Neural cell (in vitro differentiated cells): ENCODE measurements at regions not wholly inside any gene's neighbourhood (a gene's known extent, or its start where the extent isn't known, plus 50 kb on each side); places are given as distances from the start of the nearest gene placed in this dataset.

ENCODE experiments used
- H2AFZ ChIP-seq: fragments of 200-600, 300-800 bp; sonication (generic), shearing (Covaris generic); 2 replicates; pipeline ENCODE4 v1.6.0; 2014; ENCODE audit warnings: low read depth, mild to moderate bottlenecking, antibody characterized with exemption, low read length, moderate library complexity
- H3F3A ChIP-seq: fragments of 200-600 bp; shearing (Covaris generic); 2 replicates; pipeline ENCODE4 v1.6.1; 2016; ENCODE audit warnings: mild to moderate bottlenecking, moderate library complexity, mixed read lengths, antibody characterized with exemption, low read length; ENCODE audit not compliant: insufficient read depth, poor library complexity, severe bottlenecking
- H3K27ac ChIP-seq: fragments of 200-600, 300-800 bp; sonication (generic), shearing (Covaris generic); 2 replicates; pipeline ENCODE4 v1.5.1; 2014; ENCODE audit warnings: mild to moderate bottlenecking, low read length, moderate library complexity
- H3K27me3 ChIP-seq: fragments of 300-800, 200-600 bp; sonication (generic), shearing (Covaris generic); 2 replicates; pipeline ENCODE4 v1.6.0; 2014; ENCODE audit warnings: mild to moderate bottlenecking, low read depth, low read length, moderate library complexity; ENCODE audit not compliant: insufficient read depth
- H3K36me3 ChIP-seq: fragments of 300-800, 200-600 bp; sonication (generic), shearing (Covaris generic); 2 replicates; pipeline ENCODE4 v1.5.1; 2014; ENCODE audit warnings: mild to moderate bottlenecking, antibody characterized with exemption, low read length, moderate library complexity; ENCODE audit not compliant: insufficient read depth
- H3K4me2 ChIP-seq: fragments of 300-800, 200-600 bp; sonication (generic), shearing (Covaris generic); 2 replicates; pipeline ENCODE4 v1.6.0; 2014; ENCODE audit warnings: mild to moderate bottlenecking, low read length
- H3K4me3 ChIP-seq: fragments of 300-800, 200-600 bp; sonication (generic), shearing (Covaris generic); 2 replicates; pipeline ENCODE4 v1.5.1; 2014; ENCODE audit warnings: mild to moderate bottlenecking, low read length, moderate library complexity
- H3K79me2 ChIP-seq: fragments of 200-600 bp; shearing (Covaris generic); replicated peaks from 2 replicates; pipeline ENCODE4 v1.6.0; 2014; ENCODE audit warnings: mild to moderate bottlenecking, low read length, moderate library complexity; ENCODE audit not compliant: insufficient read depth
- H3K9ac ChIP-seq: fragments of 300-800, 200-600 bp; sonication (generic), shearing (Covaris generic); 2 replicates; pipeline ENCODE4 v1.6.1; 2016; ENCODE audit warnings: mild to moderate bottlenecking, low read length, mixed read lengths
- H3K9me2 ChIP-seq: fragments of 200-600 bp; shearing (Covaris generic); 2 replicates; pipeline ENCODE4 v1.6.1; 2016; ENCODE audit warnings: mild to moderate bottlenecking, low read length, mixed read lengths; ENCODE audit not compliant: insufficient read depth
- H3K9me3 ChIP-seq: fragments of 200-600, 300-800 bp; sonication (generic), shearing (Covaris generic); 2 replicates; pipeline ENCODE4 v1.6.1; 2016; ENCODE audit warnings: mild to moderate bottlenecking, mixed run types, low read length, moderate library complexity, mixed read lengths
- H4K20me1 ChIP-seq: fragments of 200-600 bp; shearing (Covaris generic); 2 replicates; pipeline ENCODE4 v1.6.1; 2016; ENCODE audit warnings: mild to moderate bottlenecking, mixed run types; ENCODE audit not compliant: insufficient read depth
- EP300 ChIP-seq: fragments of 450-650 bp; conservative IDR thresholded peaks from 2 replicates; pipeline ENCODE4 v1.6.1; 2014; ENCODE audit warnings: antibody characterized with exemption, mild to moderate bottlenecking, moderate library complexity; ENCODE audit not compliant: poor library complexity, severe bottlenecking
- EZH2 ChIP-seq: fragments of 200-600, 300-800 bp; shearing (Covaris generic), sonication (generic); IDR thresholded peaks from 2 replicates; pipeline ENCODE4 v1.6.1; 2014; ENCODE audit warnings: antibody characterized with exemption, low read length, borderline replicate concordance, mild to moderate bottlenecking; ENCODE audit not compliant: insufficient read depth, poor library complexity, severe bottlenecking
- MXI1 ChIP-seq: fragments of 450-650 bp; conservative IDR thresholded peaks from 2 replicates; pipeline ENCODE4 v1.6.1; 2014; ENCODE audit warnings: antibody characterized with exemption, mild to moderate bottlenecking; ENCODE audit not compliant: poor library complexity, severe bottlenecking
- POLR2AphosphoS5 ChIP-seq: IDR thresholded peaks from 2 replicates; pipeline ENCODE4 v1.6.1; 2012
- RAD21 ChIP-seq: fragments of 450-650 bp; conservative IDR thresholded peaks from 2 replicates; pipeline ENCODE4 v1.6.1; 2014; ENCODE audit warnings: antibody characterized with exemption, mild to moderate bottlenecking, moderate library complexity
- REST ChIP-seq: IDR thresholded peaks from 2 replicates; pipeline ENCODE4 v1.6.1; 2012; ENCODE audit warnings: borderline replicate concordance
- SMC3 ChIP-seq: fragments of 450-650 bp; conservative IDR thresholded peaks from 2 replicates; pipeline ENCODE4 v1.6.1; 2014; ENCODE audit warnings: antibody characterized with exemption, mild to moderate bottlenecking, moderate library complexity; ENCODE audit not compliant: poor library complexity
- TAF1 ChIP-seq: IDR thresholded peaks from 2 replicates; pipeline ENCODE4 v1.6.1; 2012; ENCODE audit warnings: low read depth
- TF ChIP-seq, protein P1 (sequence below): fragments of 450-650 bp; IDR thresholded peaks from 2 replicates; pipeline ENCODE4 v1.5.1; 2014; ENCODE audit warnings: antibody characterized with exemption, mild to moderate bottlenecking, moderate library complexity; ENCODE audit not compliant: poor library complexity, severe bottlenecking

- no peaks in the 10 kb centered on the region for H3K9me2 ChIP-seq
- no peak overlapping the region for H3K27ac ChIP-seq
- H3K9ac ChIP-seq = no peak overlapping the region
- H2AFZ ChIP-seq = no peak overlapping the region
- no peaks in the 10 kb centered on the region for H3K36me3 ChIP-seq
- no peaks in the 10 kb centered on the region for H3K9me3 ChIP-seq
- no peaks in the 10 kb centered on the region for H4K20me1 ChIP-seq
- H3K4me3 ChIP-seq = no peak overlapping the region
- H3K27me3 ChIP-seq = no peaks in the 10 kb centered on the region
- no peaks in the 10 kb centered on the region for H3K79me2 ChIP-seq
- no peak overlapping the region for H3K4me2 ChIP-seq
- H3F3A ChIP-seq = no peaks in the 10 kb centered on the region
- TF ChIP-seq TAF1 (no peak), RAD21 (no peak), REST (no peak), EZH2 (no peak)
Measured at GRCh38 chr12:68465227-68465626, 133.1 kb upstream of the MDM1 start.

DNA sequence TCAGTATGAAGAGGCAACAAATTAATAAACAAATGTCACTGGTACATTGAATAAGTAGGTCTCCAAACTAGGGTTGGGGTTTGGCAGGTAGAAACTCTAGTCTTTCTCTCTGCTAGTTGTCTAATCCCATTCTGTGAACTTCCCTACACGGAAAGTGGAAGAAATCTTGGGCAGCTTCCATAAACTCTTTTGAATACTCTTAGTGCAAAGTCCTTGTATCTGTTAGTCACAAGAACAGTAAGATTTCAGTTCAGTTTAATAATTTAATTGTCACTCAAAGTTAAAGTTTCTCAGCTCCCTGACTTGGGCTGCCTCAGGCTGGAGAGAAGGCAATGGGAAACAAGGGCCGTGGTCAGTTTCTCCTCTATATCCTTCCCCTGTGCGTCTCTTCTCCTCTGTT is 135.4 kb upstream of the MDM1 start:
- TF ChIP-seq REST = no peak
- no peak overlapping the region for H3K4me2 ChIP-seq
- no peak overlapping the region for H3K4me3 ChIP-seq
- H4K20me1 ChIP-seq = no peaks in the 10 kb centered on the region
- no peaks in the 10 kb centered on the region for H3K9me3 ChIP-seq
- H3F3A ChIP-seq = no peaks in the 10 kb centered on the region
- H3K27me3 ChIP-seq = no peaks in the 10 kb centered on the region
- no peaks in the 10 kb centered on the region for H3K79me2 ChIP-seq
- H3K9ac ChIP-seq = no peak overlapping the region
- H2AFZ ChIP-seq = no peak overlapping the region
- no peaks in the 10 kb centered on the region for H3K9me2 ChIP-seq
- no peaks in the 10 kb centered on the region for H3K36me3 ChIP-seq
- H3K27ac ChIP-seq = no peak overlapping the region

- Histone ChIP-seq H2AFZ (no peak overlapping the region), H3K4me2 (no peak overlapping the region), H3K27me3 (no peaks in the 10 kb centered on the region), H3K36me3 (no peaks in the 10 kb centered on the region), H3K9me3 (no peaks in the 10 kb centered on the region), H4K20me1 (no peaks in the 10 kb centered on the region), H3K4me3 (no peak overlapping the region), H3F3A (no peaks in the 10 kb centered on the region), H3K9ac (no peak overlapping the region), H3K9me2 (no peaks in the 10 kb centered on the region), H3K27ac (no peak overlapping the region), H3K79me2 (no peaks in the 10 kb centered on the region)
- TF ChIP-seq REST (no peak), RAD21 (no peak), EP300 (no peak), SMC3 (no peak), EZH2 (no peak), POLR2AphosphoS5 (no peak), TAF1 (no peak), MXI1 (no peak)
- TF ChIP-seq, protein P1, sequence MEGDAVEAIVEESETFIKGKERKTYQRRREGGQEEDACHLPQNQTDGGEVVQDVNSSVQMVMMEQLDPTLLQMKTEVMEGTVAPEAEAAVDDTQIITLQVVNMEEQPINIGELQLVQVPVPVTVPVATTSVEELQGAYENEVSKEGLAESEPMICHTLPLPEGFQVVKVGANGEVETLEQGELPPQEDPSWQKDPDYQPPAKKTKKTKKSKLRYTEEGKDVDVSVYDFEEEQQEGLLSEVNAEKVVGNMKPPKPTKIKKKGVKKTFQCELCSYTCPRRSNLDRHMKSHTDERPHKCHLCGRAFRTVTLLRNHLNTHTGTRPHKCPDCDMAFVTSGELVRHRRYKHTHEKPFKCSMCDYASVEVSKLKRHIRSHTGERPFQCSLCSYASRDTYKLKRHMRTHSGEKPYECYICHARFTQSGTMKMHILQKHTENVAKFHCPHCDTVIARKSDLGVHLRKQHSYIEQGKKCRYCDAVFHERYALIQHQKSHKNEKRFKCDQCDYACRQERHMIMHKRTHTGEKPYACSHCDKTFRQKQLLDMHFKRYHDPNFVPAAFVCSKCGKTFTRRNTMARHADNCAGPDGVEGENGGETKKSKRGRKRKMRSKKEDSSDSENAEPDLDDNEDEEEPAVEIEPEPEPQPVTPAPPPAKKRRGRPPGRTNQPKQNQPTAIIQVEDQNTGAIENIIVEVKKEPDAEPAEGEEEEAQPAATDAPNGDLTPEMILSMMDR = no peak
Measured at GRCh38 chr12:68468036-68468435, 135.9 kb upstream of the MDM1 start.
